Activated T-cell treated with anti-CD3 and anti-CD28 coated beads for 24 hours (primary cell): ENCODE measurements at regions not wholly inside any gene's neighbourhood (a gene's known extent, or its start where the extent isn't known, plus 50 kb on each side); places are given as distances from the start of the nearest gene placed in this dataset.
A peak's percentile ranks its signal among the peaks of the same experiment; 100 is the strongest.
"Not testable (repeated sequence)": the region's sequence is repeated elsewhere in the genome, so short reads cannot be mapped to it uniquely, and the experiment has no call there.

ENCODE experiments used
- DNase-seq: peaks from one replicate; pipeline ENCODE4 v3.0.0-alpha.2; 2020; ENCODE audit warnings: low read depth

GRCh38 chr22:22697377-22698117, 53.1 kb downstream of the GGTLC2 start:
- no peak for DNase-seq

DNA sequence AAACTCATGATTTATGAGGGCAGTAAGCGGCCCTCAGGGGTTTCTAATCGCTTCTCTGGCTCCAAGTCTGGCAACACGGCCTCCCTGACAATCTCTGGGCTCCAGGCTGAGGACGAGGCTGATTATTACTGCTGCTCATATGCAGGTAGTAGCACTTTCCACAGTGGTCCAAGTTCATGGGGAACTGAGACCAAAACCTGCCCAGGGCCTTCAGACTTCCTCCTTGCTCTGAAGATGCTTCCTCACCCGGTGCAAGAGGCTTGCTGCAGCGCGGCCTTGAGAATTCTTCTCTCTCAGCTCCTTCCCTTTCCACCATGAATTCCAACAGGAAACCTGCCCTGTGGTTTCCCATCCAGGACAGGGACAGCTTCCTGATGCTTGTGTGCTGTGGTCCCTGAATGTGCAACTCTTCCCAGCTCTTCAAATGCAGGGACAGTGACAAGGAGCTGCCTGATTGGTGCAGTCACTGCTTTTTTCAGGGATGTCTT, 53.9 kb downstream of the GGTLC2 start:
- DNase-seq, result no peak

- DNase-seq, result no peak
Observed at GRCh38 chr22:22700631-22701030, 56.2 kb downstream of the GGTLC2 start.

GRCh38 chr22:22701557-22701956, 57.1 kb downstream of the GGTLC2 start:
- DNase-seq, result not testable (repeated sequence)

GRCh38 chr22:22702237-22703202, 58.1 kb downstream of the GGTLC2 start:
- no peak for DNase-seq

GRCh38 chr22:22703203-22703570, 58.8 kb downstream of the GGTLC2 start:
- no peak for DNase-seq

DNA sequence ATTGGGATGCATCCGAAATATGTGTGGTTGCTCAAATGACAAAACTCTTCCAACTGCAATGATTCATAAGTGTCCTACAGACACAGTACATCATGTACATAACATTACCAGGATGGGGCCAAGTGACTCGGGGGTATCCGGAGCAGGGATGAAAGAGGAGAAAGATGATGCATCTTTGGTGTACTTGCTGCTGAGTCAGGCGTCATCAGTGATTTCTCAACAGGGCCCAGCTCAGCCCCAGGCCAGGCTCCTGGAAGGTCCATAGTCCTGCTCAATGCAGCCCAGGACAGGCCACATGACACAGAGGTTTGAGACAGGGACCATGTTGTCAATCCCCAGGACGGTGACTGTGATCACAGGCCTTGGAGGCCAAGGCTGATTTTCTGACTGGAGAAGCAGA, 59.3 kb downstream of the GGTLC2 start:
- DNase-seq, result no peak

DNA sequence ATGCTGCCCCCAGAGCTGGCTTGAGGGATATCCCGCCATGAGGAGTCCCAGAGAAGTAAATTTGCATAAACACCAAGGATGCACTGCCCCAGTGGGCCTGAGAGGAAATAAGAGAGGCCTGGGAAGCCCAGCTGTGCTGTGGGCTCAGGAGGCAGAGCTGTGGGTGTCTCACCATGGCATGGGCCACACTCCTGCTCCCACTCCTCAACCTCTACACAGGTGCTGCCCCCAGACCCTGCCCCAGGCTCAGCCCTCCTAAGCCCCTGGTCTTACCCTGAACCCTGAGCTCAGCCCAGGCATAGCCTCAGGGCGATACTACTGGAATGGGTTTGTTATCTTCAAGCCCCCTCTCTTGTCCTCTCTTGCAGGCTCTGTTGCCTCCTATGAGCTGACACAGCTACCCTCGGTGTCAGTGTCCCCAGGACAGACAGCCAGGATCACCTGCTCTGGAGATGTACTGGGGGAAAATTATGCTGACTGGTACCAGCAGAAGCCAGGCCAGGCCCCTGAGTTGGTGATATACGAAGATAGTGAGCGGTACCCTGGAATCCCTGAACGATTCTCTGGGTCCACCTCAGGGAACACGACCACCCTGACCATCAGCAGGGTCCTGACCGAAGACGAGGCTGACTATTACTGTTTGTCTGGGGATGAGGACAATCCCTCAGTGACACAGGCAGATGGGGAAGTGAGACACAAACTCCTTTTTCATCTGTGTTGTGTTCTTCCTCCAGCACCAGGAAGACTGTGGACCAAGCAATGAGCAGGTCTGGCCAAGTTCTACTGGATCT, 59.9 kb downstream of the GGTLC2 start:
- no peak for DNase-seq

DNA sequence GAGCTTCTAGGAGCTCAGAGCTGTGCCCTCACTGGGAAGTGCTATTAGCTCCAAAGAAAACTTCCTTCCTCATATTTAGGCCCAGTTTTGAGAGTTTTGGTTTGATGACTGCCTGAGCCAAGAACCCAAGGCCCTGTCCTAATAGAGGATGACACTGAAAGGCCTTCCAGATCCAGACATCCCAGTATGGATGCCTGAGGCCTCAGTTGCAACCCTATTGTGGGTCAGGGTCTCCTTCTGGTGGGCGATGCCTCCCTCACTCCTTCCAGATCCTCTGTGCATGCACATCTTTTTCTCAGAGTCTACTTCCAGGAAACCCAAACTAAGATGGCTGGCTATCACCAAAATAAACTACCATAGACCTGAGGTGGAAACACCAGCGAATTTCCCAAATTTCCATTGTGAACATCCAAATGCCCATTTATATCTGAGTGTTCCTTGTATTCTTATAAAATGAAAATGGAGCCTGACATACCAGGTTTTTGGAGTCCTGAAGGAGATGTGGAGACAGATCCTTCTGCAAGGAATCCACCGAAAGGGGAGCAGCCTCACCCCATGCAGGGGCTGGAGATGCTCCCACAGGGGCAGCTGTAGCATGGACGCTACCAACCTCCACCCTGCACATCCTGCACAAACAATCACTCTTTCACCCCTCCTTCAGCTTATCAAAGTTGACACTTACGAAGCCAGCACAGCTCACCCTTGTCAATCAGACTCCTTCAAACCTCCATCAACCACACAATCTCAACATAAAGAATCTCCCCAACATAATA, 61.1 kb downstream of the GGTLC2 start:
- no peak for DNase-seq

DNA sequence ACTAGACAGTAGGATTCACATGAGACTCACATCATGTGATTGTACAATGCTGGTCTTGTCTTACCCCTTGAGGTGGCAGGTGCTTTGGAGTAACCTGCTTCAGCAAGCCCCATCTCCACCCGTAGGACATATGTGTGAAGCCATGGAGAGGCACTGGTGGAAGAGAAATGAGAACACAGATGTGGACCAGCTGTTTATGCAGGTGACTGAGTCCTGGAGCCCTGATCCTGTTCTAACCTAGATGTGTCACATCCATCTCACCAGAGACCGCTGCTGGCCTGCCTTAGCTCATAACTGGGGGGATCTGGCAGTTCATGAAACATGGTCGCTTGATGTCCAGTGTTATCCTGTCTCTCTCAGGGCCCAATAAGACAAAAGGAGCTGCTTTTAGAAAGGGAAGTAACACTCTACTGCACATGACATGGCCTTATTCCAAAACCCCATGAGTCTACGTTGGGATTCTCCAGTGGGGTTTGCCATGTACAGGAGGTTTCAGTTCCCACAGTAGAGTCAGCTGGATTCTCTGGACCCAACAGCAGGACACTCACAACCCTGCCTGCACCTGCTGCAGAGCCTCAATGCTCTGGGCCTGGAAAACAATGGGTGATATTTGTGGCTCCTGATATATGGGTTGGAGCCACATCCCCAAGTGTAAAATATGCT, 62.0 kb downstream of the GGTLC2 start:
- DNase-seq, result no peak

DNA sequence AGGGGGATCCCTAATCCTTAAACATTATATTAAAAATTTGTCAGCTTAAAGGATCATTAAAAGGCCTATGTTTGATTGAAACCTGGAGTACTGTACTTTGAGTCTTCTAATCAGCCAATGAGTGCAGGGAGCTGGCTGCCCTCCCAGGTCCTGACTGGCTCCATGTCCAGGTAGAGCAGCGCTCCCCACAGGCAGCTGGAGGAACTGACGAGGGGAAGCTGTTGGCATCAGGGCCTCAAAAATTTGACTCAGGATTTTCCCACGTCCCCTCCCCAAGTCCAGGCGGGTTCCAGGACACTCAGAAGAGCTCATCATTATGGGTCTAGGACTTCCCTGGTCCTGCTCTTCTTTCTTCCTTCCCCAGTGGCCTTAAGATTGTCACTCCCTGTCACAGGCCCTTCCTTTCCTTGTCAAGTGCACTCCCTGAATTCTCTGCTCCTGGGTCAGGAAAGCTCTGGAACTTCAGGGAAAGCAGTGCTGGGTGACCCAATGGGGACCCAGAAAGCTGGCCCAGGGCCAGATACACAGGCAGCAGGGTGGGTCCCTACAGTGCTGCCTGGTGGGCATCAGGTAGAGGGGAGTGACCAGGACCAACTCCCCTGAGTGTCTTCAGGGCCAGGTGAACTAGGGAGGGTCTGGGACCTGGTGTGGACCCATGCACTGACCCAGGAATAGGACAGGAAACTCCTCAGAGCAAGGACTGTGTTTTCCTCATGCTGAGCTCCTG, 65.5 kb downstream of the GGTLC2 start:
- no peak for DNase-seq

DNA sequence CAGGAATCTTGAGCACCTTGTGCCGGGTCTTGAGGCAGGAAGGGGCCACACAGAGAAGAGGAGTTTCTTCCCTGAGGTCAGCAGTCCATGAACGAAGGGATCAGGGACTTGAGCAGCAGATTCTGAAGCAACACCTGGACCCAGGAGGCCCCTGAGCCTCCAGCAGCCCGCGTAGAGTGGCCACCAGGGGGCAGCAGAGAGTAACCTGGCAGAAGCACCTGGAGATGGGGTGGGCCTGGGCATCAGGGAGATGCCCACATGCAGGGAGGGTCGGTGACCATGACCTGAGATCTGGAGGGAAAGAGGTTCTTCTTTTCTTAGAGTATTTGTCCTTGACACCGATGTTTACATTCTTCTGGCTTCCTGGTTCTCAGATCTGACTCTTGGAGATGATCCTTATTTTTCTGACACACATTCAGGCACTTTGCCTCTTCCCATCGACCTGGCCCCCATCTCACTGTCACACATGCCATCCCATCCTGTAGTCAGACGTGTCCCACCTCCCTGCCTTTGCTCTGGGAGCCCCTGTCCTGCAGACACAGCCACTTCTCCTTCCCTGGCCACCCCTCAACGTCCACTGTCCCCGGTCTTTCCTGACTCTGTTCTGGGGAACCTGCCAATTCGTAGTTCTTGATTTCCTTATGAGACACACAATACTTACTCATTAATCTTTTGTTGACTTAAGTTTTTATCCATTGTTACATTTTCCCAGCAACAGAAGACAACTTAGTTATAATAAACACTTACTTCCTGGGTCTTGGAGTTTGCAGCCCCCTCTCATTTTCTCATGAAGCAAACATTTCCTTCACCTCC, 66.5 kb downstream of the GGTLC2 start:
- peak; percentile 57 for DNase-seq

DNA sequence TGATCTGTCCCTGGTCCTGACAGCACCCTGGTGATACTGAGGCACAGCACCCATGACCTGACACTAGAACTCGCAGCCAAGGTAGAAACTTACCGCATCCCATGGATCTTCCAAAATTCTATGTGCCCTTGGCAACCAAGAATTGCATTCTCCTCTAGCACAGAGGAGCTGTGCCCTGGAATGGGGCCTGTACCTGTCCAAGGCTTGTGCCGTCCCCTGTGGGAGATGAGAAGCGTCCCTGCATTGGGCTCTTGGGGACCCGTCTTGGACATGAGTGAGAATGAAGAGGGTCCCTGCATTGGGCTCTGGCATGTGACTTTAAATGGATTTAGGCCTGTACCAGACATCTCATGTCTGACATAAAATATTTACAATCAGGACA, 67.1 kb downstream of the GGTLC2 start:
- DNase-seq, result no peak

- no peak for DNase-seq
Observed at GRCh38 chr22:22712092-22712658, 67.8 kb downstream of the GGTLC2 start.

DNA sequence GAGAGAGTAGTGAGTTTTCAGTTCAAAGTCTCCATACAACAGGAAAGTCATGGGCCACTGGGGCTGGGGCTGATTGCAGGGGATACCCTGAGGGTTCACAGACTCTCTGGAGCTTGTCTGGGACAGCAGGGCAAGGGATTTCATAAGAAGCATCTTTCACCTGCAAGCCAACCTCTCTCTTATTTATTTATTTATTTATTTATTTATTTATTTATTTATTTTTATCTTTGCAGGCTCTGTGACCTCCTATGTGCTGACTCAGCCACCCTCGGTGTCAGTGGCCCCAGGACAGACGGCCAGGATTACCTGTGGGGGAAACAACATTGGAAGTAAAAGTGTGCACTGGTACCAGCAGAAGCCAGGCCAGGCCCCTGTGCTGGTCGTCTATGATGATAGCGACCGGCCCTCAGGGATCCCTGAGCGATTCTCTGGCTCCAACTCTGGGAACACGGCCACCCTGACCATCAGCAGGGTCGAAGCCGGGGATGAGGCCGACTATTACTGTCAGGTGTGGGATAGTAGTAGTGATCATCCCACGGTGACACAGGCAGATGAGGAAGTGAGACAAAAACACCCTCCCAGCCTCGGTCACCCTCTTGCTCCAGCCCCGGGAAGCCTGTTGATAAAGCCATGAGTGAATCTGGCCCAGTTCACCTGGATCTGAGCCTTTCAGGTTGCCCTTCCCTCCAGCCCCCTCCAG, 68.4 kb downstream of the GGTLC2 start:
- no peak for DNase-seq

DNA sequence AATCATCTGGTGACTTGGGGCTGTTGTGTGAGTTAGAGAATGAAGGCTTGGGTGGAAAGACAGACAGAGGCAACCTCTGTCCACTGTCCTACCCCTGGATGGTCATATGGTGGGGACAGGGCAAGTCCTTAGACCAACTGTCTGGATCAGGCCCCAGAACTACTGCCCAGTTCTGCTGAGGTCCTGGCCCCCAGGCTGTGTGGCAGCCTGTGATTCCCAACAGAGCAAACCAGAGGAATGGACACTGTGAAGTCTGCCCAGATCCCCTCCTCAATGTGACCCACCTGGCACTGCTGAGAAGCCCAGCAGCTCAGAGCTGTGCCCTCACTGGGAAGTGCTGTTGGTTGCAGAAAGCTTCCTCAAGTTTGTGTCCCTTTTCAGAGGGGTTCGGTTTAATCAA, 69.0 kb downstream of the GGTLC2 start:
- no peak for DNase-seq

DNA sequence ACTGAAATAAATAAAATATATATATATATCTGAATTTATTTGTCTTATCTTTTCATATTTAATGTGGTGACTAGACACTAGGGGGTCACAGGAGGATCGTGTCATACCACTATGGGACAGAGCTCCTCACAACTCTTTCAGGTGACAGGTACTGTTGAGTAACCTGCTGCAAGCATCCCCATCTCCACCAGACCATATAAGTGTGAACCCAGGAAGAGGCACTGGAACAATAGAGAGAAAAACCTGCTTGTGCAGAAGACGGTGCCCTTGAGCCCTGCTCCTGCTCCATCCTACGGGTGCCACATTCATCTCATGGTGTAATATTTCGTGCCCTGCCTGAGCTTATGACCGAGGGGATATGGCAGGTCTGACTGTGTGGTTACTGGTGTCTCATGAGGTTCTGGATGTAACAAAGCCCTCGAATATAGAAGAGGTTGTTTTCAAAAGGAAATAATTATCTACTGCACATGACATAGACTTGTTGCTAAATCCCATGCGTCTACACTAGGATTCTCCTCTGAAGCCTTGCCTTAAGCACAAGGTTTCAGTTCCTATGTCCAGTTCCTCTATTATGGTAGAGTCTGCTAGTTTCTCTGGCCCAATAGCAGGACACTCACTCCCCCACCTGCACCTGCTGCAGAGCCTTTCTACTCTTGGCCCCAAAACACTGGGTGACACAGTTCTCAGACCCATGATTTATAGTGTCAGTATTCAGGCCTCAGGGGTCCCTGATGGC, 70.4 kb downstream of the GGTLC2 start:
- DNase-seq, result no peak
